Upper lobe of left lung (tissue), 4 donors: ENCODE measurements at regions not wholly inside any gene's neighbourhood (a gene's known extent, or its start where the extent isn't known, plus 50 kb on each side); places are given as distances from the start of the nearest gene placed in this dataset.

Experiments
- EP300 ChIP-seq, 4 donors: sonication (generic); formaldehyde crosslinking; IDR thresholded peaks; one replicate each; pipeline ENCODE4 v1.5.1; 2017; ENCODE audit warnings: antibody characterized with exemption in 4 of 4, control low read depth in 2 of 4
- POLR2A ChIP-seq, 4 donors: fragments of 450-650 bp; IDR thresholded peaks; one replicate each; pipeline ENCODE4 v1.5.1; 2016 to 2017; ENCODE audit warnings: antibody characterized with exemption in 4 of 4, mild to moderate bottlenecking in 2 of 4
- POLR2AphosphoS5 ChIP-seq, 2 donors: sonication (generic); formaldehyde crosslinking; IDR thresholded peaks; one replicate each; pipeline ENCODE4 v1.5.1; 2017; ENCODE audit warnings: antibody characterized with exemption in 2 of 2
- TF ChIP-seq, protein P1 (sequence below), 6 experiments: fragments of 450-650 bp in 4 of 6; fragments of 200-600 bp in 2 of 6; sonication (generic) in 2 of 6; IDR thresholded peaks; one replicate each; pipeline ENCODE4 v1.5.1; 2016 to 2019; ENCODE audit warnings: antibody characterized with exemption in 6 of 6

DNA sequence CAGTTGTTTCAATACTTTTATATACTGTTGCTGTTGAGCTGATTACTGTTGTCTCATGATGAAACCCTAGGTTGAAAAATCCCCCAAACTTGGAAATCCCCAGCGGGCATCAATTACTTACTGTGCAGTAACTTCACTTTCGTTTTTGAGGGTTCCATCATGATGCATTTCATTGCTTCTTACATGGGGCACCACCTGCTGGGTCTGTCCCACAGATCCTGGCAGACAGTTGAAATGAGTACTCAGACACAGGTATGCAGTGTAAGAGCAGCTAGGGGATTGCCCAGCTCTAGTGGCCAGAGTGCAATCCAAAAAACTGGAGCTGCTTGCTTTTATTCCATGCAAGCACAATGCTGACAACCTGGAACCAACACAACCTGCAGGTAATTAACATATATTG is 132.5 kb upstream of the ZNF91 start:
- TF ChIP-seq, protein P1, sequence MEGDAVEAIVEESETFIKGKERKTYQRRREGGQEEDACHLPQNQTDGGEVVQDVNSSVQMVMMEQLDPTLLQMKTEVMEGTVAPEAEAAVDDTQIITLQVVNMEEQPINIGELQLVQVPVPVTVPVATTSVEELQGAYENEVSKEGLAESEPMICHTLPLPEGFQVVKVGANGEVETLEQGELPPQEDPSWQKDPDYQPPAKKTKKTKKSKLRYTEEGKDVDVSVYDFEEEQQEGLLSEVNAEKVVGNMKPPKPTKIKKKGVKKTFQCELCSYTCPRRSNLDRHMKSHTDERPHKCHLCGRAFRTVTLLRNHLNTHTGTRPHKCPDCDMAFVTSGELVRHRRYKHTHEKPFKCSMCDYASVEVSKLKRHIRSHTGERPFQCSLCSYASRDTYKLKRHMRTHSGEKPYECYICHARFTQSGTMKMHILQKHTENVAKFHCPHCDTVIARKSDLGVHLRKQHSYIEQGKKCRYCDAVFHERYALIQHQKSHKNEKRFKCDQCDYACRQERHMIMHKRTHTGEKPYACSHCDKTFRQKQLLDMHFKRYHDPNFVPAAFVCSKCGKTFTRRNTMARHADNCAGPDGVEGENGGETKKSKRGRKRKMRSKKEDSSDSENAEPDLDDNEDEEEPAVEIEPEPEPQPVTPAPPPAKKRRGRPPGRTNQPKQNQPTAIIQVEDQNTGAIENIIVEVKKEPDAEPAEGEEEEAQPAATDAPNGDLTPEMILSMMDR (IDR thresholded peaks at IDR 0.05) = no peak
- TF ChIP-seq EP300 (IDR thresholded peaks at IDR 0.05) (no peak), POLR2A (IDR thresholded peaks at IDR 0.05) (no peak), POLR2AphosphoS5 (IDR thresholded peaks at IDR 0.05) (no peak)
